ENCODE measurements at regions not wholly inside any gene's neighbourhood (a gene's known extent, or its start where the extent isn't known, plus 50 kb on each side); places are given as distances from the start of the nearest gene placed in this dataset.
"Not testable (repeated sequence)": the region's sequence is repeated elsewhere in the genome, so short reads cannot be mapped to it uniquely, and the experiment has no call there.

GRCh38 chr10:120041807-120042559 is 149.5 kb downstream of the SEC23IP start:
- ChIA-PET CTCF (no interaction called here), POLR2A (no interaction called here)
- Histone ChIP-seq H4K20me1 (ENCODE audit: insufficient read depth) (no peaks in the 10 kb centered on the region), H3K27me3 (ENCODE audit: insufficient read depth) (no peaks in the 10 kb centered on the region), H3K4me2 (no peak overlapping the region), H3K4me1 (ENCODE audit: control insufficient read depth in 1 of 2, insufficient read depth in 2 of 2, low read depth in 1 of 2, low read length in 1 of 2) (no peaks in the 10 kb centered on the region), H3K9me2 (no peaks in the 10 kb centered on the region), H3K36me3 (replicated peaks in 1 of 2; ENCODE audit: control insufficient read depth in 1 of 2, insufficient read depth in 2 of 2, low read length in 1 of 2) (no peaks in the 10 kb centered on the region), H2AFZ (ENCODE audit: low read depth) (no peak overlapping the region), H3K9me3 (no peaks in the 10 kb centered on the region), H3F3A (replicated peaks; ENCODE audit: insufficient read depth) (no peaks in the 10 kb centered on the region), H3K9ac (no peak overlapping the region), H3K4me3 (ENCODE audit: low read depth in 2 of 2, low read length in 1 of 2) (no peak overlapping the region), H3K79me2 (ENCODE audit: insufficient read depth) (no peaks in the 10 kb centered on the region), H3K27ac (ENCODE audit: low read depth in 2 of 2, low read length in 1 of 2) (no peak overlapping the region)
- TF ChIP-seq ZBTB33 (IDR thresholded peaks at IDR 0.05; ENCODE audit: borderline replicate concordance, low read depth) (no peak), EZH2phosphoT487 (IDR thresholded peaks at IDR 0.05; ENCODE audit: borderline replicate concordance, low read depth) (no peak), YY1 (IDR thresholded peaks at IDR 0.05; ENCODE audit: low read depth) (no peak), SMC3 (IDR thresholded peaks at IDR 0.05; ENCODE audit: low read depth, low read length) (no peak), TCF12 (IDR thresholded peaks at IDR 0.05) (no peak), USF2 (IDR thresholded peaks at IDR 0.05; ENCODE audit: borderline replicate concordance, low read depth, low read length) (no peak), RXRA (IDR thresholded peaks at IDR 0.05; ENCODE audit: borderline replicate concordance, low read depth) (no peak)
- DNase-seq = no peak
- 23% methylated on average over 7 of the region's 12 CpGs for WGBS (ENCODE audit: low lambda C conversion rate)

GRCh38 chr10:120042705-120043104 is 150.2 kb downstream of the SEC23IP start:
- no peaks in the 10 kb centered on the region for H3K36me3 ChIP-seq (replicated peaks in 1 of 2; ENCODE audit: control insufficient read depth in 1 of 2, insufficient read depth in 2 of 2, low read length in 1 of 2)
- no peak overlapping the region for H2AFZ ChIP-seq (ENCODE audit: low read depth)
- DNase-seq = no peak
- no peak overlapping the region for H3K27ac ChIP-seq (ENCODE audit: low read depth in 2 of 2, low read length in 1 of 2)
- no peaks in the 10 kb centered on the region for H3K4me1 ChIP-seq (ENCODE audit: control insufficient read depth in 1 of 2, insufficient read depth in 2 of 2, low read depth in 1 of 2, low read length in 1 of 2)
- no peaks in the 10 kb centered on the region for H4K20me1 ChIP-seq (ENCODE audit: insufficient read depth)
- ChIA-PET CTCF (no interaction called here), POLR2A (no interaction called here)
- H3K4me2 ChIP-seq = no peak overlapping the region
- no peaks in the 10 kb centered on the region for H3K27me3 ChIP-seq (ENCODE audit: insufficient read depth)
- TF ChIP-seq ZBTB33 (IDR thresholded peaks at IDR 0.05; ENCODE audit: borderline replicate concordance, low read depth) (no peak), SMC3 (IDR thresholded peaks at IDR 0.05; ENCODE audit: low read depth, low read length) (no peak), MXI1 (IDR thresholded peaks at IDR 0.05; ENCODE audit: low read depth, low read length) (no peak), TCF12 (IDR thresholded peaks at IDR 0.05) (no peak), GABPA (IDR thresholded peaks at IDR 0.05; ENCODE audit: low read depth) (no peak), TAF1 (IDR thresholded peaks at IDR 0.05; ENCODE audit: borderline replicate concordance, low read depth, low read length) (no peak), CHD2 (IDR thresholded peaks at IDR 0.05; ENCODE audit: low read length, partially characterized antibody) (no peak), FOSL2 (IDR thresholded peaks at IDR 0.05; ENCODE audit: borderline replicate concordance, low read depth) (no peak), RFX5 (IDR thresholded peaks at IDR 0.05; ENCODE audit: low read length) (no peak), MAX (IDR thresholded peaks at IDR 0.05; ENCODE audit: low read depth) (no peak)
- no peak overlapping the region for H3K9ac ChIP-seq
- no peaks in the 10 kb centered on the region for H3K79me2 ChIP-seq (ENCODE audit: insufficient read depth)
- H3K9me3 ChIP-seq = no peaks in the 10 kb centered on the region
- no peaks in the 10 kb centered on the region for H3F3A ChIP-seq (replicated peaks; ENCODE audit: insufficient read depth)
- no peaks in the 10 kb centered on the region for H3K9me2 ChIP-seq
- no peak overlapping the region for H3K4me3 ChIP-seq (ENCODE audit: low read depth in 2 of 2, low read length in 1 of 2)

- H3K9me2 ChIP-seq; H3K4me1 ChIP-seq (ENCODE audit: control insufficient read depth in 1 of 2, insufficient read depth in 2 of 2, low read depth in 1 of 2, low read length in 1 of 2); CTCF ChIA-PET; H4K20me1 ChIP-seq (ENCODE audit: insufficient read depth); H3K36me3 ChIP-seq (replicated peaks in 1 of 2; ENCODE audit: control insufficient read depth in 1 of 2, insufficient read depth in 2 of 2, low read length in 1 of 2); H3K9ac ChIP-seq; H3K27ac ChIP-seq (ENCODE audit: low read depth in 2 of 2, low read length in 1 of 2); H3K27me3 ChIP-seq (ENCODE audit: insufficient read depth); POLR2A ChIA-PET; H3K4me2 ChIP-seq; H3K9me3 ChIP-seq; DNase-seq; H3K79me2 ChIP-seq (ENCODE audit: insufficient read depth); H2AFZ ChIP-seq (ENCODE audit: low read depth); H3K4me3 ChIP-seq (ENCODE audit: low read depth in 2 of 2, low read length in 1 of 2); H3F3A ChIP-seq (replicated peaks; ENCODE audit: insufficient read depth): not testable (repeated sequence)
- WGBS (ENCODE audit: low lambda C conversion rate) = 81% methylated on average over 7 of the region's 7 CpGs
Observed at GRCh38 chr10:120047373-120047772, 154.8 kb downstream of the SEC23IP start.
